A549 (cell line): ENCODE measurements at regions not wholly inside any gene's neighbourhood (a gene's known extent, or its start where the extent isn't known, plus 50 kb on each side); places are given as distances from the start of the nearest gene placed in this dataset.

Experiments used
- ATAC-seq, 2 experiments: fragments of 200-7000 bp in 1 of 2; fragments of >200 bp in 1 of 2; cut with Nextera tagmentation in 1 of 2; cut with Tn5 transposase in 1 of 2; 3 replicates each; pipeline versions ENCODE4 v1.8.0 to v1.9.1; 2018 to 2020; ENCODE audit warnings: mild to moderate bottlenecking in 1 of 2, moderate library complexity in 1 of 2
- CTCF ChIA-PET: fragments of 300-600 bp; sonication (Branson Sonifier 250); formaldehyde crosslinking; extraction: SDS; loops from one replicate; lab custom pipeline; 2021; ENCODE audit warnings: antibody characterized with exemption, inconsistent platforms; lab: Yijun Ruan, JAX
- POLR2A ChIA-PET: fragments of 350-600 bp; formaldehyde crosslinking; extraction: SDS; loops from one replicate; lab custom pipeline; 2021; ENCODE audit warnings: antibody characterized with exemption, inconsistent platforms; lab: Yijun Ruan, JAX
- DNase-seq, 2 experiments: peaks; one replicate each; pipeline versions ENCODE4 v3.0.0 to v3.0.0-alpha.2; 2011 to 2016; ENCODE audit warnings: low read depth in 1 of 2, low spot score in 1 of 2
- FAIRE-seq: peaks from 2 replicates; lab custom pipeline; 2011; peaks lifted over from hg19 to GRCh38; lab: Jason Lieb, UNC
- H3K27ac ChIP-seq, 2 experiments: fragments of >200 bp; sonication (Bioruptor Twin); formaldehyde crosslinking; 3 replicates each; pipeline ENCODE4 v1.5.1; 2016 to 2017
- H3K4me1 ChIP-seq: fragments of >200 bp; sonication (Bioruptor Twin); formaldehyde crosslinking; 3 replicates; pipeline ENCODE4 v1.6.1; 2016
- H3K4me2 ChIP-seq: fragments of >200 bp; sonication (Bioruptor Twin); formaldehyde crosslinking; 3 replicates; pipeline ENCODE4 v1.6.1; 2016
- H3K4me3 ChIP-seq: fragments of >200 bp; sonication (Bioruptor Twin); formaldehyde crosslinking; 3 replicates; pipeline ENCODE4 v1.5.1; 2016
- H3K9me3 ChIP-seq: fragments of >200 bp; sonication (Bioruptor Twin); formaldehyde crosslinking; 3 replicates; pipeline ENCODE4 v1.6.1; 2016
- BHLHE40 ChIP-seq: IDR thresholded peaks from 2 replicates; pipeline ENCODE4 v1.6.1; 2012; ENCODE audit warnings: low read depth, low read length, inconsistent platforms
- CBX2 ChIP-seq: fragments of 200-600 bp; sonication (generic); IDR thresholded peaks from 2 replicates; pipeline ENCODE4 v1.6.1; 2016; ENCODE audit warnings: low read depth, mild to moderate bottlenecking, borderline replicate concordance
- CHD4 ChIP-seq: fragments of 200-600 bp; sonication (generic); IDR thresholded peaks from 2 replicates; pipeline ENCODE4 v1.6.1; 2016; ENCODE audit warnings: antibody characterized with exemption, mild to moderate bottlenecking, borderline replicate concordance
- FOSL2 ChIP-seq, 2 experiments: fragments of 450-650 bp in 1 of 2; fragments of >200 bp in 1 of 2; sonication (Bioruptor Twin) in 1 of 2; formaldehyde crosslinking; IDR thresholded peaks; 2 replicates each; pipeline versions ENCODE4 v1.5.0 to v1.6.1; 2016 to 2020; ENCODE audit warnings: mild to moderate bottlenecking in 1 of 2, moderate library complexity in 1 of 2
- FOXS1 ChIP-seq: fragments of 250-450 bp; sonication (Bioruptor Pico); IDR thresholded peaks from 2 replicates; pipeline ENCODE4 v1.5.0; 2020; ENCODE audit warnings: mild to moderate bottlenecking, moderate library complexity
- HEYL ChIP-seq: fragments of 250-450 bp; sonication (Bioruptor Pico); IDR thresholded peaks from 2 replicates; pipeline ENCODE4 v1.8.0; 2021; ENCODE audit warnings: mild to moderate bottlenecking, moderate library complexity
- HMGXB4 ChIP-seq: fragments of 250-450 bp; sonication (Bioruptor Pico); IDR thresholded peaks from 2 replicates; pipeline ENCODE4 v1.5.0; 2021; ENCODE audit warnings: mild to moderate bottlenecking, moderate library complexity, borderline replicate concordance
- HOXA7 ChIP-seq: fragments of 250-450 bp; sonication (Bioruptor Pico); IDR thresholded peaks from 2 replicates; pipeline ENCODE4 v1.5.0; 2020; ENCODE audit warnings: mild to moderate bottlenecking, moderate library complexity
- HOXB5 ChIP-seq: fragments of 250-450 bp; sonication (Bioruptor Pico); IDR thresholded peaks from 2 replicates; pipeline ENCODE4 v1.5.0; 2020; ENCODE audit warnings: mild to moderate bottlenecking, moderate library complexity
- JUN ChIP-seq, 2 experiments: fragments of >200 bp; sonication (Bioruptor Twin); formaldehyde crosslinking; IDR thresholded peaks; 2 replicates in 1 of 2; 3 replicates in 1 of 2; pipeline ENCODE4 v1.6.1; 2016 to 2017
- MAZ ChIP-seq: fragments of 150-350 bp; IDR thresholded peaks from 2 replicates; pipeline ENCODE4 v1.6.1; 2014; ENCODE audit warnings: antibody characterized with exemption, low read depth, low read length, borderline replicate concordance
- MYC ChIP-seq: IDR thresholded peaks from 2 replicates; pipeline ENCODE4 v1.6.1; 2012; ENCODE audit warnings: mild to moderate bottlenecking, inconsistent platforms, low read length, improper control_type of control experiment, borderline replicate concordance
- NPAS2 ChIP-seq: fragments of 250-450 bp; sonication (Bioruptor Pico); IDR thresholded peaks from 2 replicates; pipeline ENCODE4 v1.8.0; 2022; ENCODE audit warnings: mild to moderate bottlenecking, moderate library complexity, borderline replicate concordance
- POLR2A ChIP-seq: IDR thresholded peaks from 2 replicates; pipeline ENCODE4 v1.6.1; 2012; ENCODE audit warnings: mild to moderate bottlenecking, low read length
- POLR2AphosphoS2 ChIP-seq: conservative IDR thresholded peaks from 2 replicates; pipeline ENCODE4 v1.6.1; 2012; ENCODE audit warnings: low read length, improper control_type of control experiment, inconsistent platforms
- RARB ChIP-seq: fragments of 250-450 bp; sonication (Bioruptor Pico); IDR thresholded peaks from 2 replicates; pipeline ENCODE4 v1.8.0; 2021; ENCODE audit warnings: mild to moderate bottlenecking, moderate library complexity
- RCOR1 ChIP-seq: fragments of 150-350 bp; IDR thresholded peaks from 2 replicates; pipeline ENCODE4 v1.6.1; 2014; ENCODE audit warnings: antibody characterized with exemption, low read length, low read depth
- RFX5 ChIP-seq: fragments of 450-650 bp; IDR thresholded peaks from 2 replicates; pipeline ENCODE4 v1.7.1; 2014; ENCODE audit warnings: antibody characterized with exemption, mild to moderate bottlenecking, moderate library complexity
- SMC3 ChIP-seq: fragments of >200 bp; sonication (Bioruptor Twin); formaldehyde crosslinking; IDR thresholded peaks from 3 replicates; pipeline ENCODE4 v1.6.1; 2018; ENCODE audit warnings: inconsistent platforms
- ZFP36 ChIP-seq: fragments of 450-650 bp; IDR thresholded peaks from 2 replicates; pipeline ENCODE4 v1.6.1; 2014; ENCODE audit warnings: borderline replicate concordance; ENCODE audit not compliant: partially characterized antibody
- ZNF302 ChIP-seq: fragments of 250-450 bp; sonication (Bioruptor Pico); IDR thresholded peaks from 2 replicates; pipeline ENCODE4 v1.9.0; 2021; ENCODE audit warnings: inconsistent platforms, mild to moderate bottlenecking, moderate library complexity
- ZSCAN20 ChIP-seq: fragments of 250-450 bp; sonication (Bioruptor Pico); IDR thresholded peaks from 2 replicates; pipeline ENCODE4 v1.8.0; 2022; ENCODE audit warnings: mild to moderate bottlenecking, moderate library complexity
- WGBS: methylation state at CpG from one replicate; pipeline ENCODE4 v1.1.6; 2017; ENCODE audit errors: missing lambda C conversion rate; 5-methylcytosine and 5-hydroxymethylcytosine counted together
- TF ChIP-seq, protein P1 (sequence below): fragments of 200-600 bp; sonication (generic); IDR thresholded peaks from 2 replicates; pipeline ENCODE4 v1.6.1; 2016; ENCODE audit warnings: antibody characterized with exemption, mild to moderate bottlenecking, moderate library complexity
- TF ChIP-seq, protein P2 (sequence below): IDR thresholded peaks from 2 replicates; pipeline ENCODE4 v1.6.1; 2012; ENCODE audit warnings: low read depth, borderline replicate concordance

GRCh38 chr4:84441758-84442377 is 57.2 kb downstream of the NKX6-1 start:
- TF ChIP-seq HOXB5 (CRISPR knock-in tag): no peak
- no peak for TF ChIP-seq FOXS1
- TF ChIP-seq CHD4: no peak
- no peak for TF ChIP-seq POLR2A
- no peak for TF ChIP-seq ZSCAN20 (CRISPR knock-in tag)
- TF ChIP-seq, protein P1, sequence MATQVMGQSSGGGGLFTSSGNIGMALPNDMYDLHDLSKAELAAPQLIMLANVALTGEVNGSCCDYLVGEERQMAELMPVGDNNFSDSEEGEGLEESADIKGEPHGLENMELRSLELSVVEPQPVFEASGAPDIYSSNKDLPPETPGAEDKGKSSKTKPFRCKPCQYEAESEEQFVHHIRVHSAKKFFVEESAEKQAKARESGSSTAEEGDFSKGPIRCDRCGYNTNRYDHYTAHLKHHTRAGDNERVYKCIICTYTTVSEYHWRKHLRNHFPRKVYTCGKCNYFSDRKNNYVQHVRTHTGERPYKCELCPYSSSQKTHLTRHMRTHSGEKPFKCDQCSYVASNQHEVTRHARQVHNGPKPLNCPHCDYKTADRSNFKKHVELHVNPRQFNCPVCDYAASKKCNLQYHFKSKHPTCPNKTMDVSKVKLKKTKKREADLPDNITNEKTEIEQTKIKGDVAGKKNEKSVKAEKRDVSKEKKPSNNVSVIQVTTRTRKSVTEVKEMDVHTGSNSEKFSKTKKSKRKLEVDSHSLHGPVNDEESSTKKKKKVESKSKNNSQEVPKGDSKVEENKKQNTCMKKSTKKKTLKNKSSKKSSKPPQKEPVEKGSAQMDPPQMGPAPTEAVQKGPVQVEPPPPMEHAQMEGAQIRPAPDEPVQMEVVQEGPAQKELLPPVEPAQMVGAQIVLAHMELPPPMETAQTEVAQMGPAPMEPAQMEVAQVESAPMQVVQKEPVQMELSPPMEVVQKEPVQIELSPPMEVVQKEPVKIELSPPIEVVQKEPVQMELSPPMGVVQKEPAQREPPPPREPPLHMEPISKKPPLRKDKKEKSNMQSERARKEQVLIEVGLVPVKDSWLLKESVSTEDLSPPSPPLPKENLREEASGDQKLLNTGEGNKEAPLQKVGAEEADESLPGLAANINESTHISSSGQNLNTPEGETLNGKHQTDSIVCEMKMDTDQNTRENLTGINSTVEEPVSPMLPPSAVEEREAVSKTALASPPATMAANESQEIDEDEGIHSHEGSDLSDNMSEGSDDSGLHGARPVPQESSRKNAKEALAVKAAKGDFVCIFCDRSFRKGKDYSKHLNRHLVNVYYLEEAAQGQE: no peak
- no peak for TF ChIP-seq BHLHE40
- no peak for TF ChIP-seq NPAS2 (CRISPR knock-in tag)
- no peak for TF ChIP-seq RCOR1
- no peak for TF ChIP-seq SMC3
- TF ChIP-seq FOSL2 (IDR thresholded peaks at IDR 0.05): no peak
- TF ChIP-seq FOSL2 (CRISPR knock-in tag; IDR thresholded peaks at IDR 0.05): no peak
- no peak for TF ChIP-seq RARB (CRISPR knock-in tag)
- no peak for TF ChIP-seq JUN (IDR thresholded peaks at IDR 0.05)
- no peak for TF ChIP-seq MYC
- no peak for TF ChIP-seq HEYL (CRISPR knock-in tag)
- H3K9me3 ChIP-seq: no peaks in the 10 kb centered on the region
- H3K27ac ChIP-seq: no peak overlapping the region
- H3K4me3 ChIP-seq: no peak overlapping the region
- DNase-seq (no peak), FAIRE-seq (no peak), ATAC-seq (no peak)
- ChIA-PET POLR2A (no interaction called here), CTCF (no interaction called here)
- WGBS: 47% methylated on average over 2 of the region's 2 CpGs
- H3K4me2 ChIP-seq: no peak overlapping the region
- no peaks in the 10 kb centered on the region for H3K4me1 ChIP-seq

DNA sequence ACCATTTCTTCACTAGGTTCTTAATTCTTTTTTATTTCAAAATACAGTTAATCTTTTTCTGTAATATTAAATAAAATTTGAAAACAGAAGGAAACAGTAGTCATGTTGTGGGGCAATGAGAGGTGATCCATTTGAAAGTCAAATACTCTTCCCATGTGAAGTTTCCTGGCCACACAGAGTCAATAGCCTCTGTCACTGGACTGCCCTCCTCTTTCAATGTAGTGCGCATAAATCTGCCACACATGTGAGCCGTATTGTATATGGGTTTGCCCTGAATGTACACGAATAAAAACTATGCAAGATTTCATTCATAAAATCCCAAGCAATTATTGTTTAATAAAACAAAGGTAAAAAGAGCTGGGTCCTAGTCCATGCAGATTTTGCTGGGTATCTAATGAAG is 59.1 kb downstream of the NKX6-1 start:
- H3K9me3 ChIP-seq: no peaks in the 10 kb centered on the region
- H3K4me1 ChIP-seq: no peaks in the 10 kb centered on the region
- H3K4me2 ChIP-seq: no peak overlapping the region
- no peak for TF ChIP-seq BHLHE40
- no peak for TF ChIP-seq MYC
- TF ChIP-seq RFX5: no peak
- TF ChIP-seq ZSCAN20 (CRISPR knock-in tag): no peak
- TF ChIP-seq MAZ: no peak
- TF ChIP-seq NPAS2 (CRISPR knock-in tag): no peak
- TF ChIP-seq ZFP36: no peak
- no peak for TF ChIP-seq CBX2
- TF ChIP-seq HOXA7 (CRISPR knock-in tag): no peak
- TF ChIP-seq, all 56 proteins: peak for 0
- Histone ChIP-seq H3K4me3 (no peak overlapping the region), H3K27ac (no peak overlapping the region)
- ChIA-PET CTCF (no interaction called here), POLR2A (no interaction called here)
- no peak for FAIRE-seq
- no peak for ATAC-seq
- 54% methylated on average over 3 of the region's 3 CpGs for whole genome bisulfite sequencing
- no peak for DNase-seq

DNA sequence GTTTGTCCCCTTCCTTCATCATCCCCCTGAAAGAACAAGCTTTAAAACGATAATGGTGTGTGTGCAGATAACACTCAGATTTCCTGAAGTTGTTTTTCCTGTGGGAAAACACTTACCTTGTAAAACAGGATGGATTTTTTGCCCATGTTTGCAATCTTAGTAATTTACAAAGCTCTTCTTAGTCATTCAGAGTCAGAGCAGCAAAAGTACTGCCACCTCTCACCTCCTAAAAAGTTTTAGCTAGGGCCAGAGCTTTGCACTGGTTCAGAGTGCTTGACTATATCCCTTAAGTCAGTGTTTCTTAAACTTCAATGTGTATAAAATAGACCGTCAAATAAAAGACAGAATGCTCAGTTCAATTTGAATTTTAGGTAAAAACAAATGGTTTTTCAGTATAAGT is 62.3 kb downstream of the NKX6-1 start:
- no peak for FAIRE-seq
- ATAC-seq: no peak
- Histone ChIP-seq H3K4me1 (no peaks in the 10 kb centered on the region), H3K9me3 (no peaks in the 10 kb centered on the region), H3K4me2 (no peak overlapping the region), H3K27ac (no peak overlapping the region), H3K4me3 (no peak overlapping the region)
- CTCF ChIA-PET: no interaction called here
- DNase-seq: no peak
- 42% methylated on average over 2 of the region's 2 CpGs for WGBS
- POLR2A ChIA-PET: no interaction called here
- TF ChIP-seq POLR2AphosphoS2 (no peak), RFX5 (no peak), JUN (IDR thresholded peaks at IDR 0.05) (no peak), HMGXB4 (CRISPR knock-in tag) (no peak), ZNF302 (CRISPR knock-in tag) (no peak), POLR2A (no peak)
- TF ChIP-seq, protein P1: no peak
- TF ChIP-seq, protein P2, sequence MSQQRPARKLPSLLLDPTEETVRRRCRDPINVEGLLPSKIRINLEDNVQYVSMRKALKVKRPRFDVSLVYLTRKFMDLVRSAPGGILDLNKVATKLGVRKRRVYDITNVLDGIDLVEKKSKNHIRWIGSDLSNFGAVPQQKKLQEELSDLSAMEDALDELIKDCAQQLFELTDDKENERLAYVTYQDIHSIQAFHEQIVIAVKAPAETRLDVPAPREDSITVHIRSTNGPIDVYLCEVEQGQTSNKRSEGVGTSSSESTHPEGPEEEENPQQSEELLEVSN: no peak
